Mesothelial cell of epicardium (in vitro differentiated cells): ENCODE measurements at regions not wholly inside any gene's neighbourhood (a gene's known extent, or its start where the extent isn't known, plus 50 kb on each side); places are given as distances from the start of the nearest gene placed in this dataset.
"Not testable (repeated sequence)": the region's sequence is repeated elsewhere in the genome, so short reads cannot be mapped to it uniquely, and the experiment has no call there.

Experiments
- DNase-seq, 2 experiments: peaks; one replicate each; pipeline ENCODE4 v3.0.0; 2021; ENCODE audit warnings: low spot score in 2 of 2; ENCODE audit not compliant: unreplicated experiment in 2 of 2
- H3K27ac Mint-ChIP-seq: 2 replicates; pipeline ENCODE4 v1.8.0; 2021; ENCODE audit warnings: mixed read lengths
- H3K27me3 Mint-ChIP-seq: 2 replicates; pipeline ENCODE4 v1.8.0; 2021; ENCODE audit warnings: low read depth, mixed read lengths
- H3K36me3 Mint-ChIP-seq: 2 replicates; pipeline ENCODE4 v1.8.0; 2021; ENCODE audit warnings: mixed read lengths
- H3K4me1 Mint-ChIP-seq: 2 replicates; pipeline ENCODE4 v1.8.0; 2021; ENCODE audit warnings: mixed read lengths
- H3K4me3 Mint-ChIP-seq: 2 replicates; pipeline ENCODE4 v1.8.0; 2021; ENCODE audit warnings: mild to moderate bottlenecking, moderate library complexity, mixed read lengths
- H3K9me3 Mint-ChIP-seq: 2 replicates; pipeline ENCODE4 v1.8.0; 2021; ENCODE audit warnings: mixed read lengths
- TF ChIP-seq, protein P1 (sequence below): fragments of 200-600 bp; sonication (generic); IDR thresholded peaks from one replicate; pipeline ENCODE4 v1.5.0; 2021; ENCODE audit warnings: antibody characterized with exemption; ENCODE audit not compliant: unreplicated experiment

DNA sequence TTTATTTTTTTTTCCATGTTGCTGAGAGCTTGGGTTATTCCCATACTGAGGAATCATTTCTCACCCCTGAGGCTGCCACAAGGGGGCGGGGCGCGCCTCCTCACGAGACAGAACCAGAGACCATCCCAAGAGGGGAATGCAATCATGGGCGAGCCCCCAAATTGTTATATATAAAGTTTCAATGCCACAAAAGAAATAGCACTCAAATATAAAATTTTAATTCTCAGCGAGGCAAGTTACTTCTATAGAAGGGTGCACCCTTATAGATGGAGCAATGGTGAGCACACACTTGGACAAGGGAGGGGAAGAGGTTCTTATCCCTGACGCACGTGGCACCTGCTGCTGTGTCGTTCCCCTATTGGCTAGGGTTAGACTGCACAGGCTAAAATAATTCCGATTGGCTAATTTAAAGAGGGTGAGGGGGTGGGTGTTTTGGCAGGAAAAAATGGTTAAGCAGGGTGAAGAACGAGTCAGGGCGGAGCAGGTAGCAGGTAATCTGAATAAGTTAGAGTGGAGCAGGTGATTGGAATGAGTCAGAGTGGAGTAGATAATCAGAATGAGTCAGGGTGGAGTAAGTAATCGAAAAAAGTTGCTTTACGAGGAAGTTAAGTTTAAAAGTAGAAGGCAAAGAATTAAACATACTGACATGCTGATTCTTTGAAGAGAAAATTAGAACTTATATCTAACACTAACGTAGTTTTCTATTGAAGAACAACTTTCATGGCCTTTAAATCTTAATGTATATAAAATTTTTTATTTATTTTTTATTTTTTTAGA is 177.5 kb downstream of the MTCL1 start:
- no peak for DNase-seq
- no peaks in the 10 kb centered on the region for H3K27me3 Mint-ChIP-seq

DNA sequence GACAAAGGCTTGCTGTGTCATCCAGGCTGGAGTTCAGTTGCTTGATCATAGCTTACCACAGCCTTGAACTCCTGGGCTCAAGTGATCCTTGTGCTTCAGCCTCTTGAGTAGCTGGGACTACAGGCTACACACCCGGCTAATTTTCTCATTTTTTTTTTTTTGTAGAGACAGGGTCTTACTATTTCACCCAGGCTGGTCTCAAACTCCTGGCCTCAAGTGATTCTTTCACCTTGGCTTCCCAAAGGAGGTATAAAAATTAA is 178.0 kb downstream of the MTCL1 start:
- peaks cover 40% of the 10 kb centered on the region for H3K9me3 Mint-ChIP-seq

More for the DNA sequence above, 177.5 kb downstream of the MTCL1 start:
- Mint-ChIP-seq H3K4me1 (peaks cover 4% of the 10 kb centered on the region), H3K36me3 (peaks cover 14% of the 10 kb centered on the region), H3K4me3 (no peak overlapping the region), H3K9me3 (peaks cover 37% of the 10 kb centered on the region), H3K27ac (no peak overlapping the region)
- TF ChIP-seq, protein P1, sequence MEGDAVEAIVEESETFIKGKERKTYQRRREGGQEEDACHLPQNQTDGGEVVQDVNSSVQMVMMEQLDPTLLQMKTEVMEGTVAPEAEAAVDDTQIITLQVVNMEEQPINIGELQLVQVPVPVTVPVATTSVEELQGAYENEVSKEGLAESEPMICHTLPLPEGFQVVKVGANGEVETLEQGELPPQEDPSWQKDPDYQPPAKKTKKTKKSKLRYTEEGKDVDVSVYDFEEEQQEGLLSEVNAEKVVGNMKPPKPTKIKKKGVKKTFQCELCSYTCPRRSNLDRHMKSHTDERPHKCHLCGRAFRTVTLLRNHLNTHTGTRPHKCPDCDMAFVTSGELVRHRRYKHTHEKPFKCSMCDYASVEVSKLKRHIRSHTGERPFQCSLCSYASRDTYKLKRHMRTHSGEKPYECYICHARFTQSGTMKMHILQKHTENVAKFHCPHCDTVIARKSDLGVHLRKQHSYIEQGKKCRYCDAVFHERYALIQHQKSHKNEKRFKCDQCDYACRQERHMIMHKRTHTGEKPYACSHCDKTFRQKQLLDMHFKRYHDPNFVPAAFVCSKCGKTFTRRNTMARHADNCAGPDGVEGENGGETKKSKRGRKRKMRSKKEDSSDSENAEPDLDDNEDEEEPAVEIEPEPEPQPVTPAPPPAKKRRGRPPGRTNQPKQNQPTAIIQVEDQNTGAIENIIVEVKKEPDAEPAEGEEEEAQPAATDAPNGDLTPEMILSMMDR, result no peak

DNA sequence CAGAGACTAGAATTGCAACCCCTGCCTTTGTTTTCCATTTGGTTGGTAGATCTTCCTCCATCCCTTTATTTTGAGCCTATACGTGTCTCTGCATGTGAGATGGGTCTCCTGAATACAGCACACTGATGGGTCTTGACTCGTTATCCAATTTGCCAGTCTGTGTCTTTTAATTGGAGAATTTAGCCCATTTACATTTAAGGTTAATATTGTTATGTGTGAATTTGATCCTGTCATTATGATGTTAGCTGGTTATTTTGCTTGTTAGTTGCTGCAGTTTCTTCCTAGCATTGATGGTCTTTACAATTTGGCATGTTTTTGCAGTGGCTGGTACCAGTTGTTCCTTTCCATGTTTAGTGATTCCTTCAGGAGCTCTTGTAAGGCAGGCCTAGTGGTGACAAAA is 182.5 kb downstream of the MTCL1 start:
- H3K4me3 Mint-ChIP-seq, DNase-seq, H3K27ac Mint-ChIP-seq, H3K27me3 Mint-ChIP-seq: not testable (repeated sequence)
- peaks cover 14% of the 10 kb centered on the region for H3K36me3 Mint-ChIP-seq
- H3K9me3 Mint-ChIP-seq, result peaks cover 36% of the 10 kb centered on the region
- peaks cover 11% of the 10 kb centered on the region for H3K4me1 Mint-ChIP-seq

More for the DNA sequence above, 178.0 kb downstream of the MTCL1 start:
- H3K27me3 Mint-ChIP-seq, result no peaks in the 10 kb centered on the region
- H3K27ac Mint-ChIP-seq, result no peak overlapping the region
- H3K36me3 Mint-ChIP-seq, result peaks cover 15% of the 10 kb centered on the region
- H3K4me1 Mint-ChIP-seq, result peaks cover 4% of the 10 kb centered on the region
- TF ChIP-seq, protein P1, result no peak
- DNase-seq, result no peak
- H3K4me3 Mint-ChIP-seq, result no peak overlapping the region

DNA sequence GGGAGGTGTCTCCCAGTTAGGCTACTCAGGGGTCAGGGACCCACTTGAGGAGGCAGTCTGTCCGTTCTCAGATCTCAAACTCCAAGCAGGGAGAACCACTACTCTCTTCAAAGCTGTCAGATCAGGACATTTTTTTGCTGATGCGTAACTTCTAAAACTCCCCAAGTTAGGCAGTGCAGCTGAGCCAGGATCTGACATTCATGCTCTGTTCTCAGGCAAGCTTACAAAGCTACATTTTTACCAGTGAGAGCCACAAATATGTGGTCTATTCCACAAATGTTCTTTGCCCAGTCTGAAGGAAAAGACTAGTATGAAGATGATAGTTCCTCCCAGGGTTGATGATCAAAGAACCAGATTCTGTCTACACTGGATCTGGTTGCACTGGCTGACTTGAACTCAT is 184.1 kb downstream of the MTCL1 start:
- no peak overlapping the region for H3K4me3 Mint-ChIP-seq
- H3K9me3 Mint-ChIP-seq, result peaks cover 34% of the 10 kb centered on the region
- H3K36me3 Mint-ChIP-seq, result peaks cover 12% of the 10 kb centered on the region
- peak overlapping the region; percentile 39 for H3K27ac Mint-ChIP-seq
- H3K4me1 Mint-ChIP-seq, result peaks cover 15% of the 10 kb centered on the region
- no peaks in the 10 kb centered on the region for H3K27me3 Mint-ChIP-seq
- TF ChIP-seq, protein P1, result no peak
- no peak for DNase-seq

DNA sequence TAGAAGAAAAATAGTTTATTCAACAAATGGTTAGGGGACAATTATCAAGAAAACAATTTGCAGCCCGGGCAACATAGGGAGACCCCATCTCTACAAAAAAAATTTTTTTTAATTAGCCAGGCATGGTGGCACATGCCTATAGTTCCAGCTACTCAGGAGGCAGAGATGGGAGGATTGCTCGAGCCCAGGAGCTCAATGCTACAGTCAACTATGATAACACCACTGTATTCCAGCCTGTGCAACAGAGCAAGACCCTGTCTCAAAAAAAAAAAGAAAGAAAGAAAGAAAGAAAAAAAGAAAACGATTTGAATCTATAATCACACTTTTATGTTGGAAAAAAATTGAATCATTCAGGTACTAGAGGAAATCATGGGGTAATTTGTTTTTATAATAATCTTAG is 185.1 kb downstream of the MTCL1 start:
- H3K9me3 Mint-ChIP-seq, result peaks cover 30% of the 10 kb centered on the region
- not testable (repeated sequence) for DNase-seq, H3K27ac Mint-ChIP-seq

DNA sequence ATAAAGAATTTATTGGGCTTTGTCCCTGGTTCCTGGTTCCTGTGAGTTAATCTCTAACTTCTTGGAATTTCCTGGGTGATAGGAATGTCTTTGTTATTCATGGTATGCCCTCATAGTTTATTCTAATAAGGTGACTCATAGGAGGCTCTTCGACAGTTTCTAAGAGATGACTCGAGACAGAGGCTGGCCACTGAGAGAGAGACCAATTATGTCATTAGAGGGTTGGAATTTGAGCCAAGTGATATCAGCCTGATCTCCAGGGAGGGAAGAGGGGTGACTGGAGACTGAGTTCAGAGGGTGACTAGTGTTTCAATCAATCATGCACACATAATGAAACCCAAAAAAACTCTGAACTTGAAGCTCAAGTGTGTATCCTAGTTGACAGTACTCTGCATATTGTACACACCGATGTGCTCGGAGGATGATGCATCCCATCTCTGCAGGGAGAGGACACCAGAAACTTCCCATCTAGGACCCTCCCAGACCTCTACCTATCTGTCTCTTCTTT is 185.7 kb downstream of the MTCL1 start:
- H3K36me3 Mint-ChIP-seq, result peaks cover 12% of the 10 kb centered on the region
- H3K9me3 Mint-ChIP-seq, result peaks cover 27% of the 10 kb centered on the region
- H3K27ac Mint-ChIP-seq, result peak overlapping the region; percentile 94
- no peak overlapping the region for H3K4me3 Mint-ChIP-seq
- no peaks in the 10 kb centered on the region for H3K27me3 Mint-ChIP-seq
- DNase-seq, result no peak
- TF ChIP-seq, protein P1, result no peak
- H3K4me1 Mint-ChIP-seq, result peaks cover 19% of the 10 kb centered on the region

More for the DNA sequence above, 185.1 kb downstream of the MTCL1 start:
- H3K4me3 Mint-ChIP-seq, H3K27me3 Mint-ChIP-seq: not testable (repeated sequence)
- H3K36me3 Mint-ChIP-seq, result peaks cover 12% of the 10 kb centered on the region
- H3K4me1 Mint-ChIP-seq, result peaks cover 19% of the 10 kb centered on the region
